ENCODE measurements at regions not wholly inside any gene's neighbourhood (a gene's known extent, or its start where the extent isn't known, plus 50 kb on each side); places are given as distances from the start of the nearest gene placed in this dataset.

GRCh38 chr18:47448956-47449355 is 197.5 kb upstream of the SKOR2 start:
- no peak overlapping the region for H3K27ac ChIP-seq
- no peaks in the 10 kb centered on the region for H3K36me3 ChIP-seq (replicated peaks; ENCODE audit: insufficient read depth, low read depth)
- no peak overlapping the region for H3K4me3 ChIP-seq
- no peak overlapping the region for H2AFZ ChIP-seq
- no peak for DNase-seq (ENCODE audit: low spot score)
- no peaks in the 10 kb centered on the region for H3K4me1 ChIP-seq (ENCODE audit: insufficient read depth)
- no peaks in the 10 kb centered on the region for H4K20me1 ChIP-seq (ENCODE audit: insufficient read depth, poor library complexity, severe bottlenecking)
- no peaks in the 10 kb centered on the region for H3K9me3 ChIP-seq (ENCODE audit: low read depth)
- WGBS (ENCODE audit: low lambda C conversion rate, missing lambda C conversion rate): 76% methylated on average over 6 of the region's 6 CpGs
- H3K79me2 ChIP-seq: no peaks in the 10 kb centered on the region
- TF ChIP-seq EZH2phosphoT487 (IDR thresholded peaks at IDR 0.05; ENCODE audit: low read depth, severe bottlenecking, unreplicated experiment) (no peak), EZH2 (IDR thresholded peaks at IDR 0.05; ENCODE audit: borderline replicate concordance) (no peak)
- TF ChIP-seq, protein P1, sequence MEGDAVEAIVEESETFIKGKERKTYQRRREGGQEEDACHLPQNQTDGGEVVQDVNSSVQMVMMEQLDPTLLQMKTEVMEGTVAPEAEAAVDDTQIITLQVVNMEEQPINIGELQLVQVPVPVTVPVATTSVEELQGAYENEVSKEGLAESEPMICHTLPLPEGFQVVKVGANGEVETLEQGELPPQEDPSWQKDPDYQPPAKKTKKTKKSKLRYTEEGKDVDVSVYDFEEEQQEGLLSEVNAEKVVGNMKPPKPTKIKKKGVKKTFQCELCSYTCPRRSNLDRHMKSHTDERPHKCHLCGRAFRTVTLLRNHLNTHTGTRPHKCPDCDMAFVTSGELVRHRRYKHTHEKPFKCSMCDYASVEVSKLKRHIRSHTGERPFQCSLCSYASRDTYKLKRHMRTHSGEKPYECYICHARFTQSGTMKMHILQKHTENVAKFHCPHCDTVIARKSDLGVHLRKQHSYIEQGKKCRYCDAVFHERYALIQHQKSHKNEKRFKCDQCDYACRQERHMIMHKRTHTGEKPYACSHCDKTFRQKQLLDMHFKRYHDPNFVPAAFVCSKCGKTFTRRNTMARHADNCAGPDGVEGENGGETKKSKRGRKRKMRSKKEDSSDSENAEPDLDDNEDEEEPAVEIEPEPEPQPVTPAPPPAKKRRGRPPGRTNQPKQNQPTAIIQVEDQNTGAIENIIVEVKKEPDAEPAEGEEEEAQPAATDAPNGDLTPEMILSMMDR (IDR thresholded peaks at IDR 0.05; ENCODE audit: poor library complexity): no peak
- H3K4me2 ChIP-seq: no peak overlapping the region
- H3K27me3 ChIP-seq: no peaks in the 10 kb centered on the region
- no peaks in the 10 kb centered on the region for H3K9me2 ChIP-seq (replicated peaks; ENCODE audit: insufficient read depth)

DNA sequence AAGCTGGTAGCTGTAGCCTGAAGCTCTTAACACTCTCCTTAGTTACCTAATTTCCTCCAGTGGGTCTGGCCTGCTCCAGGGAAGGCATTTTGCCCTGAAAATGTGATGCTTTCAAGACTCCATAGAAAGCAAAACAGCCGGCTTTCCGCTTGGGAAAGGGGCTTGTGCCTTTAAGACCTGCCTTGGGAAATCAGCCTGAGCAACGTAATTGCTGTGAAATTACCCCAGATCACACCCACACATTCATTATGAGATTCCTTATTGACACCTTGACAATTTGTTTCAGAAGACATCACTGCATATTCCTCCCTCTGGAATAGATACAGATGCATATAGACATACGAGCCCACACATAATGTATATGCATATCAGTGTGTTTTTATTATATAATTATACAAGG is 190.5 kb upstream of the SKOR2 start:
- no peak overlapping the region for H3K27ac ChIP-seq
- no peaks in the 10 kb centered on the region for H3K9me3 ChIP-seq (ENCODE audit: low read depth)
- H3K36me3 ChIP-seq (replicated peaks; ENCODE audit: insufficient read depth, low read depth): no peaks in the 10 kb centered on the region
- no peaks in the 10 kb centered on the region for H4K20me1 ChIP-seq (ENCODE audit: insufficient read depth, poor library complexity, severe bottlenecking)
- H3K4me2 ChIP-seq: no peak overlapping the region
- no peaks in the 10 kb centered on the region for H3K4me1 ChIP-seq (ENCODE audit: insufficient read depth)
- H2AFZ ChIP-seq: no peak overlapping the region
- no peaks in the 10 kb centered on the region for H3K79me2 ChIP-seq
- no peaks in the 10 kb centered on the region for H3K9me2 ChIP-seq (replicated peaks; ENCODE audit: insufficient read depth)
- 69% methylated on average over 4 of the region's 4 CpGs for WGBS (ENCODE audit: low lambda C conversion rate, missing lambda C conversion rate)
- TF ChIP-seq EZH2 (IDR thresholded peaks at IDR 0.05; ENCODE audit: borderline replicate concordance): no peak
- TF ChIP-seq EZH2phosphoT487 (IDR thresholded peaks at IDR 0.05; ENCODE audit: low read depth, severe bottlenecking, unreplicated experiment): no peak
- no peak overlapping the region for H3K4me3 ChIP-seq
- H3K27me3 ChIP-seq: no peaks in the 10 kb centered on the region
- DNase-seq (ENCODE audit: low spot score): no peak

DNA sequence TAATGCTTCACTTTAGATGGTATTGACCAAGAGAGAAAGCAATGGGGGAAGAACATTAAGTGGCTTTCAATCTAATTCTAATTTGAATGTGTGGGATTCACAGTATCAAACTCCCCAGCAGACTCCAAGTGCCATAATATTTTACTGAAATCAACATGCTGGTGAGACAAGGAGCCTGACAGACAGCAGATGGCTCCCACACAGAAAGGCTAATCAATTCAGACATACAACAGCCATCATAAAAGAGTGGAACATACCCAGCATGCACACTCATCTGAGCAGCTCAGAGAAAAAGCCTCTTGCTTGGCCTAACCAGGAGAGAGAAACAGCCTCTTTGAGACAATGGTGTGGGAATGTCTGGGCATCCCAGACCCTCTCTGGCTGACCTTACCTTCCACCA is 186.5 kb upstream of the SKOR2 start:
- no peak for TF ChIP-seq EZH2phosphoT487 (IDR thresholded peaks at IDR 0.05; ENCODE audit: low read depth, severe bottlenecking, unreplicated experiment)
- TF ChIP-seq, protein P1 (IDR thresholded peaks at IDR 0.05; ENCODE audit: poor library complexity): no peak
- no peak for TF ChIP-seq EZH2 (IDR thresholded peaks at IDR 0.05; ENCODE audit: borderline replicate concordance)
- H3K27ac ChIP-seq: no peak overlapping the region
- no peak overlapping the region for H3K4me3 ChIP-seq
- no peaks in the 10 kb centered on the region for H3K36me3 ChIP-seq (replicated peaks; ENCODE audit: insufficient read depth, low read depth)
- H3K27me3 ChIP-seq: peaks cover 14% of the 10 kb centered on the region
- H3K9me3 ChIP-seq (ENCODE audit: low read depth): no peaks in the 10 kb centered on the region
- H3K79me2 ChIP-seq: no peaks in the 10 kb centered on the region
- H3K4me1 ChIP-seq (ENCODE audit: insufficient read depth): no peaks in the 10 kb centered on the region
- H3K4me2 ChIP-seq: no peak overlapping the region
- H4K20me1 ChIP-seq (ENCODE audit: insufficient read depth, poor library complexity, severe bottlenecking): no peaks in the 10 kb centered on the region
- no peak for DNase-seq (ENCODE audit: low spot score)
- no peaks in the 10 kb centered on the region for H3K9me2 ChIP-seq (replicated peaks; ENCODE audit: insufficient read depth)
- no peak overlapping the region for H2AFZ ChIP-seq

DNA sequence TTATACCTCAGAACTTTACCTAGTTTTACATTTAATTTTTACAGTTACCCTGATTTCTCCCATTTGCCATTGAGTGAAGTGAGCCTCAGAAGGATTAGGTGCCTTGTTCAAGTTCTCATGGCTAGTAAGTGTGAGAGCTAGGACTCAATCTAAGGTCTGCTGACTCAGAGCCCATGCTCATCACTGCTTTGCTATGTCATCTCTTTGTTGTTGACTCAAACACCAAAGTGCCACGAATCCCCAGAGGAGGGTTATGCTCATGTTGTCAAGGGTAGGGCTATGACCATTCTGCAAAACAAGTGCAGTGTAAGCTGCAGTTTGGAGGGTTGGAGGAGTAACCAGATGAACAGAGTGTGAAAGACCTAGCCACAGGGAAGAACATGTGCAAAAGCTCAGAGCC is 185.4 kb upstream of the SKOR2 start:
- no peak overlapping the region for H3K27ac ChIP-seq
- 63% methylated on average over 1 of the region's 1 CpG for WGBS (ENCODE audit: low lambda C conversion rate, missing lambda C conversion rate)
- TF ChIP-seq, protein P1 (IDR thresholded peaks at IDR 0.05; ENCODE audit: poor library complexity): no peak
- TF ChIP-seq EZH2phosphoT487 (IDR thresholded peaks at IDR 0.05; ENCODE audit: low read depth, severe bottlenecking, unreplicated experiment) (no peak), EZH2 (IDR thresholded peaks at IDR 0.05; ENCODE audit: borderline replicate concordance) (no peak)
- no peaks in the 10 kb centered on the region for H3K9me3 ChIP-seq (ENCODE audit: low read depth)
- H3K4me2 ChIP-seq: no peak overlapping the region
- H3K27me3 ChIP-seq: peaks cover 14% of the 10 kb centered on the region
- no peaks in the 10 kb centered on the region for H4K20me1 ChIP-seq (ENCODE audit: insufficient read depth, poor library complexity, severe bottlenecking)
- no peaks in the 10 kb centered on the region for H3K79me2 ChIP-seq
- no peaks in the 10 kb centered on the region for H3K4me1 ChIP-seq (ENCODE audit: insufficient read depth)
- no peak overlapping the region for H3K4me3 ChIP-seq
- no peaks in the 10 kb centered on the region for H3K36me3 ChIP-seq (replicated peaks; ENCODE audit: insufficient read depth, low read depth)
- no peak overlapping the region for H2AFZ ChIP-seq
- no peaks in the 10 kb centered on the region for H3K9me2 ChIP-seq (replicated peaks; ENCODE audit: insufficient read depth)
- no peak for DNase-seq (ENCODE audit: low spot score)

All from hepatocyte (in vitro differentiated cells).